ENCODE measurements at regions not wholly inside any gene's neighbourhood (a gene's known extent, or its start where the extent isn't known, plus 50 kb on each side); places are given as distances from the start of the nearest gene placed in this dataset.

- TF ChIP-seq CTCF (conservative IDR thresholded peaks at IDR 0.05) (no peak), ZFX (IDR thresholded peaks at IDR 0.05) (no peak)
These were observed 469.9 kb downstream of the PRR16 start for GRCh38 chr5:120934031-120934430.

All from C4-2B (cell line).